WTC11 (cell line): ENCODE measurements at regions not wholly inside any gene's neighbourhood (a gene's known extent, or its start where the extent isn't known, plus 50 kb on each side); places are given as distances from the start of the nearest gene placed in this dataset.

Experiments
- ATAC-seq: fragments of 200-7000 bp; cut with Tn5 transposase; 2 replicates; pipeline ENCODE4 v1.10.0; 2021; ENCODE audit warnings: mild to moderate bottlenecking, moderate library complexity
- CTCF ChIA-PET: fragments of 300-600 bp; sonication (Branson Sonifier 250); formaldehyde crosslinking; loops from one replicate; lab custom pipeline; 2021; ENCODE audit warnings: antibody characterized with exemption; lab: Charles Lee
- POLR2A ChIA-PET: fragments of 350-600 bp; sonication (Branson Sonifier 250); formaldehyde crosslinking; loops from one replicate; lab custom pipeline; 2021; ENCODE audit warnings: antibody characterized with exemption; lab: Charles Lee
- DNase-seq: peaks from one replicate; pipeline ENCODE4 v3.0.0; 2021; ENCODE audit warnings: low spot score
- H3K27ac Mint-ChIP-seq: 2 replicates; pipeline ENCODE4 v1.8.0; 2021; ENCODE audit warnings: mixed read lengths
- H3K27me3 Mint-ChIP-seq: 2 replicates; pipeline ENCODE4 v1.8.0; 2021; ENCODE audit warnings: low read depth, mild to moderate bottlenecking, moderate library complexity, mixed read lengths
- H3K36me3 Mint-ChIP-seq: 2 replicates; pipeline ENCODE4 v1.8.0; 2021; ENCODE audit warnings: mixed read lengths
- H3K4me1 Mint-ChIP-seq: 2 replicates; pipeline ENCODE4 v1.8.0; 2022; ENCODE audit warnings: mixed read lengths
- H3K4me3 Mint-ChIP-seq: 2 replicates; pipeline ENCODE4 v1.8.0; 2021; ENCODE audit warnings: mild to moderate bottlenecking, moderate library complexity, mixed read lengths
- H3K9me3 Mint-ChIP-seq: 2 replicates; pipeline ENCODE4 v1.8.0; 2021; ENCODE audit warnings: mixed read lengths
- ARID4B ChIP-seq: sonication (generic); formaldehyde crosslinking; IDR thresholded peaks from 2 replicates; pipeline ENCODE4 v1.8.0; 2023; ENCODE audit warnings: missing genetic modification reagents, mild to moderate bottlenecking, borderline replicate concordance
- ATF6 ChIP-seq: sonication (generic); formaldehyde crosslinking; IDR thresholded peaks from 2 replicates; pipeline ENCODE4 v1.8.1; 2023; ENCODE audit warnings: mild to moderate bottlenecking, missing genetic modification reagents
- CDX4 ChIP-seq: fragments of 250-450 bp; sonication (Bioruptor Pico); IDR thresholded peaks from 2 replicates; pipeline ENCODE4 v1.9.0; 2021; ENCODE audit warnings: moderate library complexity, mild to moderate bottlenecking, inconsistent platforms, borderline replicate concordance
- ESRRA ChIP-seq: sonication (generic); formaldehyde crosslinking; IDR thresholded peaks from 2 replicates; pipeline ENCODE4 v1.8.1; 2022; ENCODE audit warnings: mild to moderate bottlenecking, missing genetic modification reagents, borderline replicate concordance
- GRHL2 ChIP-seq: fragments of 250-450 bp; sonication (Bioruptor Pico); IDR thresholded peaks from 2 replicates; pipeline ENCODE4 v1.8.0; 2022; ENCODE audit warnings: mild to moderate bottlenecking, moderate library complexity; ENCODE audit not compliant: insufficient replicate concordance, severe bottlenecking
- OVOL2 ChIP-seq: fragments of 250-450 bp; sonication (Bioruptor Pico); IDR thresholded peaks from 2 replicates; pipeline ENCODE4 v1.9.0; 2021; ENCODE audit warnings: mild to moderate bottlenecking, borderline replicate concordance
- PRRX2 ChIP-seq: fragments of 250-450 bp; sonication (Bioruptor Pico); IDR thresholded peaks from 2 replicates; pipeline ENCODE4 v1.8.0; 2021; ENCODE audit warnings: mild to moderate bottlenecking
- TP53 ChIP-seq: sonication (generic); formaldehyde crosslinking; IDR thresholded peaks from 2 replicates; pipeline ENCODE4 v1.8.1; 2023; ENCODE audit warnings: mild to moderate bottlenecking, missing genetic modification reagents
- USF2 ChIP-seq: sonication (generic); formaldehyde crosslinking; IDR thresholded peaks from 2 replicates; pipeline ENCODE4 v1.8.1; 2023; ENCODE audit warnings: mild to moderate bottlenecking, missing genetic modification reagents, moderate library complexity
- ZNF232 ChIP-seq: sonication (generic); formaldehyde crosslinking; IDR thresholded peaks from 2 replicates; pipeline ENCODE4 v1.8.0; 2022; ENCODE audit warnings: mild to moderate bottlenecking, missing genetic modification reagents
- ZNF396 ChIP-seq: fragments of 250-450 bp; sonication (Bioruptor Pico); IDR thresholded peaks from 2 replicates; pipeline ENCODE4 v1.8.0; 2021; ENCODE audit warnings: mild to moderate bottlenecking, moderate library complexity, borderline replicate concordance
- ZNF512 ChIP-seq: sonication (generic); formaldehyde crosslinking; IDR thresholded peaks from 2 replicates; pipeline ENCODE4 v1.8.1; 2022; ENCODE audit warnings: missing genetic modification reagents, borderline replicate concordance
- TF ChIP-seq, protein P1 (sequence below): sonication (generic); formaldehyde crosslinking; conservative IDR thresholded peaks from 2 replicates; pipeline ENCODE4 v1.8.1; 2022; ENCODE audit warnings: mild to moderate bottlenecking, missing genetic modification reagents
- TF ChIP-seq, protein P2 (sequence below): fragments of 250-450 bp; sonication (Bioruptor Pico); IDR thresholded peaks from 2 replicates; pipeline ENCODE4 v1.9.0; 2021; ENCODE audit warnings: mild to moderate bottlenecking
- TF ChIP-seq, protein P3 (sequence below): fragments of 250-450 bp; sonication (Bioruptor Pico); conservative IDR thresholded peaks from 2 replicates; pipeline ENCODE4 v1.9.0; 2021; ENCODE audit warnings: mild to moderate bottlenecking
- TF ChIP-seq, protein P4 (sequence below): sonication (generic); formaldehyde crosslinking; conservative IDR thresholded peaks from 2 replicates; pipeline ENCODE4 v1.8.1; 2023; ENCODE audit warnings: mild to moderate bottlenecking, low read depth, missing genetic modification reagents, moderate library complexity

GRCh38 chr2:211068108-211068780 lies 511.8 kb downstream of the CPS1 start (continued):
- no peak for TF ChIP-seq ATF6
- TF ChIP-seq ZNF396, result no peak
- TF ChIP-seq, protein P1, sequence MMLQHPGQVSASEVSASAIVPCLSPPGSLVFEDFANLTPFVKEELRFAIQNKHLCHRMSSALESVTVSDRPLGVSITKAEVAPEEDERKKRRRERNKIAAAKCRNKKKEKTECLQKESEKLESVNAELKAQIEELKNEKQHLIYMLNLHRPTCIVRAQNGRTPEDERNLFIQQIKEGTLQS (CRISPR knock-in tag), result no peak
- TF ChIP-seq TP53 (CRISPR knock-in tag), result no peak
- no peak for TF ChIP-seq PRRX2 (CRISPR knock-in tag)
- TF ChIP-seq, protein P2, sequence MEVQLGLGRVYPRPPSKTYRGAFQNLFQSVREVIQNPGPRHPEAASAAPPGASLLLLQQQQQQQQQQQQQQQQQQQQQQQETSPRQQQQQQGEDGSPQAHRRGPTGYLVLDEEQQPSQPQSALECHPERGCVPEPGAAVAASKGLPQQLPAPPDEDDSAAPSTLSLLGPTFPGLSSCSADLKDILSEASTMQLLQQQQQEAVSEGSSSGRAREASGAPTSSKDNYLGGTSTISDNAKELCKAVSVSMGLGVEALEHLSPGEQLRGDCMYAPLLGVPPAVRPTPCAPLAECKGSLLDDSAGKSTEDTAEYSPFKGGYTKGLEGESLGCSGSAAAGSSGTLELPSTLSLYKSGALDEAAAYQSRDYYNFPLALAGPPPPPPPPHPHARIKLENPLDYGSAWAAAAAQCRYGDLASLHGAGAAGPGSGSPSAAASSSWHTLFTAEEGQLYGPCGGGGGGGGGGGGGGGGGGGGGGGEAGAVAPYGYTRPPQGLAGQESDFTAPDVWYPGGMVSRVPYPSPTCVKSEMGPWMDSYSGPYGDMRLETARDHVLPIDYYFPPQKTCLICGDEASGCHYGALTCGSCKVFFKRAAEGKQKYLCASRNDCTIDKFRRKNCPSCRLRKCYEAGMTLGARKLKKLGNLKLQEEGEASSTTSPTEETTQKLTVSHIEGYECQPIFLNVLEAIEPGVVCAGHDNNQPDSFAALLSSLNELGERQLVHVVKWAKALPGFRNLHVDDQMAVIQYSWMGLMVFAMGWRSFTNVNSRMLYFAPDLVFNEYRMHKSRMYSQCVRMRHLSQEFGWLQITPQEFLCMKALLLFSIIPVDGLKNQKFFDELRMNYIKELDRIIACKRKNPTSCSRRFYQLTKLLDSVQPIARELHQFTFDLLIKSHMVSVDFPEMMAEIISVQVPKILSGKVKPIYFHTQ (CRISPR knock-in tag), result no peak
- no peak for TF ChIP-seq OVOL2 (CRISPR knock-in tag)
- TF ChIP-seq, protein P3, sequence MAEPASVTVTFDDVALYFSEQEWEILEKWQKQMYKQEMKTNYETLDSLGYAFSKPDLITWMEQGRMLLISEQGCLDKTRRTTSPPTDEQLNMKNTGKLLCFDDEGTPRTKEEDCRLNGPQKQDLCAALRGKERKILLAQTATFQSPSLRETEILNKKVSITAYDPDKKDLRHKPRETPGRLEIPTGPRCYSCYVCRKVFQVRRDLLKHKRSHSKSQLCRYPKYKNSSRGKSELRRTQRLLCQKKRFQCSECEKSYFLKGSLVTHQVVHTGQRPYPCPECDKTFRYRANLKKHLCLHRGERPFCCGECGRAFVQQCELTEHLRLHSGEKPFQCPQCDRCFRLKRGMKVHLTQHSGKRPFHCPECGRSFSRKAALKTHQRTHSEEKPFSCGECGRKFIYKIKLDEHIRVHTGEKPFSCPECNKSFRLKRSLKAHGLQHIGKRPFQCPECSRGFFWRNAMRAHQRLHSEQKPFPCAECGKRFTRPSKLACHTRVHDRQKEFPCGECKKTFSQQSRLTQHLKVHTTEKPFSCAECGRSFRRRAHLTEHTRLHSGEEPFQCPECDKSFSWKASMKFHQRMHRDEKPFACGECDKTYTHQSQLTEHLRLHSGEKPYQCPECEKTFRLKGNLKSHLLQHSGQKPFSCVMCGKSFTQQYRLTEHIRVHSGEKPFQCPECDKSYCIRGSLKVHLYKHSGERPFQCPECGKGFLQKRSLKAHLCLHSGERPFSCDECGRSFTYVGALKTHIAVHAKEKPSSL (CRISPR knock-in tag), result no peak
- no peak for TF ChIP-seq GRHL2 (CRISPR knock-in tag)
- no peak for TF ChIP-seq USF2 (CRISPR knock-in tag)
- TF ChIP-seq ZNF512, result no peak
- TF ChIP-seq, all 79 proteins: peak for 0

- Mint-ChIP-seq H3K36me3 (no peaks in the 10 kb centered on the region), H3K4me1 (peaks cover 11% of the 10 kb centered on the region), H3K9me3 (peaks cover 5% of the 10 kb centered on the region; the same call in 1 of the 2 replicates), H3K27ac (no peak overlapping the region), H3K27me3 (no peaks in the 10 kb centered on the region; the same call in 1 of the 2 replicates), H3K4me3 (no peak overlapping the region)
- DNase-seq (no peak), ATAC-seq (no peak)
- ChIA-PET CTCF (no interaction called here), POLR2A (no interaction called here)
- TF ChIP-seq ESRRA (CRISPR knock-in tag) (no peak), ARID4B (CRISPR knock-in tag) (no peak), CDX4 (CRISPR knock-in tag) (no peak), ZNF232 (CRISPR knock-in tag) (no peak)
- TF ChIP-seq, protein P4, sequence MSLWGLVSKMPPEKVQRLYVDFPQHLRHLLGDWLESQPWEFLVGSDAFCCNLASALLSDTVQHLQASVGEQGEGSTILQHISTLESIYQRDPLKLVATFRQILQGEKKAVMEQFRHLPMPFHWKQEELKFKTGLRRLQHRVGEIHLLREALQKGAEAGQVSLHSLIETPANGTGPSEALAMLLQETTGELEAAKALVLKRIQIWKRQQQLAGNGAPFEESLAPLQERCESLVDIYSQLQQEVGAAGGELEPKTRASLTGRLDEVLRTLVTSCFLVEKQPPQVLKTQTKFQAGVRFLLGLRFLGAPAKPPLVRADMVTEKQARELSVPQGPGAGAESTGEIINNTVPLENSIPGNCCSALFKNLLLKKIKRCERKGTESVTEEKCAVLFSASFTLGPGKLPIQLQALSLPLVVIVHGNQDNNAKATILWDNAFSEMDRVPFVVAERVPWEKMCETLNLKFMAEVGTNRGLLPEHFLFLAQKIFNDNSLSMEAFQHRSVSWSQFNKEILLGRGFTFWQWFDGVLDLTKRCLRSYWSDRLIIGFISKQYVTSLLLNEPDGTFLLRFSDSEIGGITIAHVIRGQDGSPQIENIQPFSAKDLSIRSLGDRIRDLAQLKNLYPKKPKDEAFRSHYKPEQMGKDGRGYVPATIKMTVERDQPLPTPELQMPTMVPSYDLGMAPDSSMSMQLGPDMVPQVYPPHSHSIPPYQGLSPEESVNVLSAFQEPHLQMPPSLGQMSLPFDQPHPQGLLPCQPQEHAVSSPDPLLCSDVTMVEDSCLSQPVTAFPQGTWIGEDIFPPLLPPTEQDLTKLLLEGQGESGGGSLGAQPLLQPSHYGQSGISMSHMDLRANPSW (CRISPR knock-in tag), result no peak
These were observed 514.1 kb downstream of the CPS1 start for GRCh38 chr2:211070547-211070946.
